ENCODE measurements at regions not wholly inside any gene's neighbourhood (a gene's known extent, or its start where the extent isn't known, plus 50 kb on each side); places are given as distances from the start of the nearest gene placed in this dataset.

- no peaks in the 10 kb centered on the region for H3K4me1 ChIP-seq (ENCODE audit: control insufficient read depth, insufficient read depth, low read length)
- H3K4me3 ChIP-seq (ENCODE audit: low read length), result no peak overlapping the region
- H3K27me3 ChIP-seq (ENCODE audit: control insufficient read depth, insufficient read depth, low read length), result no peaks in the 10 kb centered on the region
- no peaks in the 10 kb centered on the region for H3K36me3 ChIP-seq (ENCODE audit: insufficient read depth, low read length)
- no peak overlapping the region for H3K4me2 ChIP-seq (ENCODE audit: low read length)
- H3K9ac ChIP-seq (ENCODE audit: low read depth, low read length), result no peak overlapping the region
- H3K9me3 ChIP-seq (replicated peaks; ENCODE audit: low read length), result no peaks in the 10 kb centered on the region
These were observed 449.4 kb downstream of the NBAS start for GRCh38 chr2:15111718-15112117.

- H3K9me3 ChIP-seq (replicated peaks; ENCODE audit: low read length), result no peaks in the 10 kb centered on the region
These were observed 448.9 kb downstream of the NBAS start for GRCh38 chr2:15112216-15112615.

GRCh38 chr2:15115776-15116175, 445.4 kb downstream of the NBAS start:
- H3K27me3 ChIP-seq (ENCODE audit: control insufficient read depth, insufficient read depth, low read length), result no peaks in the 10 kb centered on the region
- no peaks in the 10 kb centered on the region for H3K9me3 ChIP-seq (replicated peaks; ENCODE audit: low read length)
- H3K4me1 ChIP-seq (ENCODE audit: control insufficient read depth, insufficient read depth, low read length), result no peaks in the 10 kb centered on the region
- no peak overlapping the region for H3K9ac ChIP-seq (ENCODE audit: low read depth, low read length)
- H3K4me2 ChIP-seq (ENCODE audit: low read length), result no peak overlapping the region
- H3K4me3 ChIP-seq (ENCODE audit: low read length), result no peak overlapping the region
- no peaks in the 10 kb centered on the region for H3K36me3 ChIP-seq (ENCODE audit: insufficient read depth, low read length)

More at GRCh38 chr2:15112216-15112615, 448.9 kb downstream of the NBAS start:
- Histone ChIP-seq H3K4me1 (ENCODE audit: control insufficient read depth, insufficient read depth, low read length) (no peaks in the 10 kb centered on the region), H3K27me3 (ENCODE audit: control insufficient read depth, insufficient read depth, low read length) (no peaks in the 10 kb centered on the region), H3K36me3 (ENCODE audit: insufficient read depth, low read length) (no peaks in the 10 kb centered on the region), H3K4me3 (ENCODE audit: low read length) (no peak overlapping the region), H3K9ac (ENCODE audit: low read depth, low read length) (no peak overlapping the region), H3K4me2 (ENCODE audit: low read length) (no peak overlapping the region)

GRCh38 chr2:15116830-15117229, 444.3 kb downstream of the NBAS start:
- no peaks in the 10 kb centered on the region for H3K27me3 ChIP-seq (ENCODE audit: control insufficient read depth, insufficient read depth, low read length)
- no peaks in the 10 kb centered on the region for H3K9me3 ChIP-seq (replicated peaks; ENCODE audit: low read length)
- H3K4me3 ChIP-seq (ENCODE audit: low read length), result no peak overlapping the region
- H3K4me2 ChIP-seq (ENCODE audit: low read length), result no peak overlapping the region
- no peak overlapping the region for H3K9ac ChIP-seq (ENCODE audit: low read depth, low read length)
- no peaks in the 10 kb centered on the region for H3K36me3 ChIP-seq (ENCODE audit: insufficient read depth, low read length)
- no peaks in the 10 kb centered on the region for H3K4me1 ChIP-seq (ENCODE audit: control insufficient read depth, insufficient read depth, low read length)
